SK-N-SH treated with all-trans-retinoic acid at 6 μM for 48 hours (cell line): ENCODE measurements at regions not wholly inside any gene's neighbourhood (a gene's known extent, or its start where the extent isn't known, plus 50 kb on each side); places are given as distances from the start of the nearest gene placed in this dataset.

Source experiments
- TOX ChIP-seq: fragments of 250-450 bp; sonication (Bioruptor Pico); IDR thresholded peaks from 2 replicates; pipeline ENCODE4 v1.8.0; 2021; ENCODE audit warnings: mild to moderate bottlenecking, moderate library complexity, borderline replicate concordance
- ZNF70 ChIP-seq: fragments of 450-650 bp; formaldehyde crosslinking; IDR thresholded peaks from 2 replicates; pipeline ENCODE4 v1.5.0; 2020; ENCODE audit warnings: mild to moderate bottlenecking, moderate library complexity

DNA sequence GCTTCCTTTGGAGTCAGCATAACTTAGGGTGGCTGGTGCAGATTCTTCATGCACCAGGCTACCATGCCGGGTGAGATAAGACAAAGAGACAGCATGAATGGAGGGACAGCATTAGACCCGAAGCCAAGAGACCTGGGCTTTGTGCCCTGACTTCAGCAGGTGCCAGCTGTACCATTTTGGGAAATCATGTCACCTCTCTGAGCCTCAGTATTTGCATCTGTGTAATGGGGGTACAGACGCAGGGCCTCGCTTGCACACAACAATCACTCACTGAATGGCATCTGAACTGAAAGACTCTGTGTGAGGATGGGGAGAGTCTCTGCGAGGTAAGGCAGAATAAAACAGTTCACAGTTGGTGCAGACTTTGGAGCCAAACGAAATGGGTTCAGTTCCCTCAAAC, 1053.7 kb downstream of the VRK1 start:
- no peak for TF ChIP-seq ZNF70 (CRISPR knock-in tag)
- TF ChIP-seq TOX (CRISPR knock-in tag): no peak
